DOHH2 (cell line): ENCODE measurements at regions not wholly inside any gene's neighbourhood (a gene's known extent, or its start where the extent isn't known, plus 50 kb on each side); places are given as distances from the start of the nearest gene placed in this dataset.

Experiments used
- EZH2phosphoT487 ChIP-seq: fragments of 200-600 bp; sonication (generic); IDR thresholded peaks from 2 replicates; pipeline ENCODE4 v1.6.1; 2017; ENCODE audit warnings: borderline replicate concordance, mild to moderate bottlenecking, antibody characterized with exemption, low read length, moderate library complexity, mixed read lengths
- TF ChIP-seq, protein P1 (sequence below): fragments of 200-600 bp; sonication (generic); IDR thresholded peaks from one replicate; pipeline ENCODE4 v1.5.1; 2014; ENCODE audit warnings: antibody characterized with exemption, mild to moderate bottlenecking, low read depth, low read length; ENCODE audit not compliant: poor library complexity, severe bottlenecking

DNA sequence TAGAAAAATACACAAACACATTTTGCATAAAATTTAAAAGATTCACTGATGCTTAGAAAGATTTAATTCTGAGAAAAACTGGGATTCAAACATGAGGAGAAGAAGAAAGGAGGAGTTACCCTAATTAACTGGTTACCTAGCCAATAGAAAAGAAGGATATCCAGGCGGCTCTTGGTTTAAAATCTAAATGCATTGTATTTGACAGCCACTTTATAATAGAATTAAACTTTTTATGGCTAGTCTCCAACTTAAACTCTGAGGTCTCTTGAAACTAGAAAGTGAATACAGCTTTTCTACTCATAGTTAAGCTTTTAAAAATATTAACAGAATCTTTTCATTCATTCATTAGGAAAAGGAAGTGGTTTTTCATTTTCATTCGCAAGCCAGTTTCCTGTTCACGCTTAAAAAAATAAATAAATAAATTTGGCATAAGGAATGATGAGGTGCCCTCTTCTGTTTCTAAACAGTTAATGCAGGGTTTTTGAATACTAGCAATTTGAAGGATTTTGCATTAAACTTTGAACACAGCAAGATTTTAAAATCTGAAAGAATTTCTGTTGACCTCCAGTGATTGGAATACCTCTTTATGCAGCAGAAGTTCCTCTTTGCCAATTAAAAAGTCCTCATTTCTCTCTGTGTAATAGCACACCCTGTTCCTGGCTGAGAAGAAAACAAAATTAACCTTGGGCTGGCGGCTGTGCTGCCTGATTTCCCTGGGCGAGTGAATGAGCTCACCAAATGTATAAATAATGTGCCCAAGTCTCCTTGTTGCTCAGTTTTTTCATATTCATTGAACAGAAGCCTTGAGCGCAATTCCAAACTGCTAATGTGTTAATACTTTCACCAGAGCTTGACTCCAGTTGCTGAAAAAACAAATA, 105.1 kb downstream of the ZMAT3 start:
- TF ChIP-seq, protein P1, sequence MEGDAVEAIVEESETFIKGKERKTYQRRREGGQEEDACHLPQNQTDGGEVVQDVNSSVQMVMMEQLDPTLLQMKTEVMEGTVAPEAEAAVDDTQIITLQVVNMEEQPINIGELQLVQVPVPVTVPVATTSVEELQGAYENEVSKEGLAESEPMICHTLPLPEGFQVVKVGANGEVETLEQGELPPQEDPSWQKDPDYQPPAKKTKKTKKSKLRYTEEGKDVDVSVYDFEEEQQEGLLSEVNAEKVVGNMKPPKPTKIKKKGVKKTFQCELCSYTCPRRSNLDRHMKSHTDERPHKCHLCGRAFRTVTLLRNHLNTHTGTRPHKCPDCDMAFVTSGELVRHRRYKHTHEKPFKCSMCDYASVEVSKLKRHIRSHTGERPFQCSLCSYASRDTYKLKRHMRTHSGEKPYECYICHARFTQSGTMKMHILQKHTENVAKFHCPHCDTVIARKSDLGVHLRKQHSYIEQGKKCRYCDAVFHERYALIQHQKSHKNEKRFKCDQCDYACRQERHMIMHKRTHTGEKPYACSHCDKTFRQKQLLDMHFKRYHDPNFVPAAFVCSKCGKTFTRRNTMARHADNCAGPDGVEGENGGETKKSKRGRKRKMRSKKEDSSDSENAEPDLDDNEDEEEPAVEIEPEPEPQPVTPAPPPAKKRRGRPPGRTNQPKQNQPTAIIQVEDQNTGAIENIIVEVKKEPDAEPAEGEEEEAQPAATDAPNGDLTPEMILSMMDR: peak; percentile 53
- TF ChIP-seq EZH2phosphoT487: no peak
